Gastroesophageal sphincter (tissue), 3 donors: ENCODE measurements at regions not wholly inside any gene's neighbourhood (a gene's known extent, or its start where the extent isn't known, plus 50 kb on each side); places are given as distances from the start of the nearest gene placed in this dataset.

Experiments used
- CTCF ChIP-seq, 4 experiments: fragments of 200-600 bp in 2 of 4; fragments of 450-650 bp in 2 of 4; sonication (generic) in 1 of 4; IDR thresholded peaks; one replicate each; pipeline ENCODE4 v1.5.1; 2017 to 2019; ENCODE audit warnings: antibody characterized with exemption in 4 of 4, mild to moderate bottlenecking in 2 of 4, moderate library complexity in 2 of 4
- POLR2AphosphoS5 ChIP-seq: sonication (generic); formaldehyde crosslinking; IDR thresholded peaks from one replicate; pipeline ENCODE4 v1.6.1; 2017; ENCODE audit warnings: antibody characterized with exemption

- no peak for TF ChIP-seq CTCF (IDR thresholded peaks at IDR 0.05)
- no peak for TF ChIP-seq POLR2AphosphoS5
These were observed 1584.4 kb upstream of the LRRTM3 start for GRCh38 chr10:65341323-65341925.
